H54 (cell line): ENCODE measurements at regions not wholly inside any gene's neighbourhood (a gene's known extent, or its start where the extent isn't known, plus 50 kb on each side); places are given as distances from the start of the nearest gene placed in this dataset.

ENCODE experiments used
- DNase-seq: peaks from one replicate; pipeline ENCODE4 v3.0.0; 2011; ENCODE audit warnings: low spot score, mixed read lengths; ENCODE audit not compliant: insufficient read length
- FAIRE-seq: peaks from 3 replicates; lab custom pipeline; 2011; peaks lifted over from hg19 to GRCh38; lab: Jason Lieb, UNC
- POLR2A ChIP-seq: IDR thresholded peaks from 2 replicates; pipeline ENCODE4 v1.6.1; 2011; ENCODE audit warnings: low read depth, mild to moderate bottlenecking, low read length

DNA sequence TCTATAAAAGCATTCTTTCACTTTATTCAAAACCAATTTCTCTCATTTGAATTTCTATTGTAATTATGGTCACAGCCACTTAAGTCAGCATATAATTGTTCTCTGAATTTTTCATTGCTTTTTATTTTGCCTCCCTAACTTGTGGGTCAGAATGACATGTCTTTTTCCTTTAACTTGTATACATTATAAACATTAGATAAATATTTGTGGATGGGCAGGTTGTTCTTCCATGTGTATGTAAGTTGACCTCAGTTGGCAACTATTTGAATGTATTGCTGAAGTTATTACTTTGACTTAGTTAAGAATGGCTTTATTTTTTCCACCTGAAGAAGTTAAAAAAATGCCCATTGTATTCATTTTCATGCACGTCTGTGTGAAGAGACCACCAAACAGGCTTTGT is 83.0 kb upstream of the MAP3K7 start:
- FAIRE-seq (no peak), DNase-seq (no peak)
- TF ChIP-seq POLR2A: no peak

DNA sequence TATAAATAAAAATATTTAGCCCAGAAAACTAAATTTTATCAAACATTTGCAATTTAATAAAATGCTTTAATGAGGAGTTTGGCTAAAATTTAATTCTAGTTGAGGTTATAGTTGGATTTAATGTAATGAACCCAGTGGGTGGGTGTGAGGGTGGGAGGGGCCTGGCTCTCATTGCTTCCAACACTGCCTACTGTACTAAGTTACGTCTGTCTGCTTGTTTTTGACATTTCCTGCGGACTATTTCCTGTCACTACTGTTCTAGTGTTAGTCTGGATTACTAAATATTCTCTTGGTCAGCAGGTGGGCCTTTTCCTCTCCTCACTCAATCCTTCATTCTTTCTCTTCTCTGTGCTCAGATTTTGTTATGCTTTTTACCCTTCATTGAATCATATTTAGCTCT is 82.5 kb upstream of the MAP3K7 start:
- DNase-seq: no peak
- no peak for FAIRE-seq
- no peak for TF ChIP-seq POLR2A

DNA sequence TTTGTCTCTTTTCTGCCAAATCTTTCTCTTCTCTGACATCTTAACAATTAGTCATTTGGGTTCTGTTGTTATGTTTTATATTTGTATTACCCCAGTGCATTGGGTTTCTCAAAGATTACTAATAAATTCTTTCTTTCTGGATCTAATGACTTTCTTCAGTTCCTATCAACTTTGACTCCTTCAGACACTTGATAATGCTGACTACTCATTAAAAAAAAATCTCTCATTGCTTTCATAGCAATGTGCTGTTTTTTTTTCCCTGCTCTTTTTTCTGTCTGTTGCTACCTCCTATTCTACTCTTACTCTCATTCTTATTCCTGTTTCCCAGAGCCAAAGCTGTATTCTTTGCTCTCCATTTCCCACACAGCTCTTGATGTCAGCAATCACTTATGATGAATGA is 81.3 kb upstream of the MAP3K7 start:
- TF ChIP-seq POLR2A: no peak
- no peak for FAIRE-seq
- no peak for DNase-seq

DNA sequence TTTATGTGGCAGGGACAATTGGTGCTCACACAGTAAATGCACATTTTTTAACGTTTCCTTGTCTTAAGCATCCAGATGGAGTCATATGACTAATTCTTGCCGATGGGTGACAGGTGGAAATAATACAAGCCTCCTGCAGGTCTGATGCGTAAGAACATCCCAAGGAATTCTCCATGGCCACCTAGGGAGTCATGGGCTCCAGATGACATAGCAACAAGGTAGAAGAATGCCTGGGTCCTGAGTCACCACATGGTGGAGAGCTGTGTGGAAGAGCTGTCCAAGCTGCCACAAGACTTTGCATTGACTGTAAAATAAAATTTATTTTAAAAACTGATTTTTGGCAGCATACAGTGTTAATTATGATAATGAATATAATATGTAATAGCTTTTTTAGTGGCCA is 77.0 kb upstream of the MAP3K7 start:
- no peak for FAIRE-seq
- TF ChIP-seq POLR2A: no peak
- no peak for DNase-seq

DNA sequence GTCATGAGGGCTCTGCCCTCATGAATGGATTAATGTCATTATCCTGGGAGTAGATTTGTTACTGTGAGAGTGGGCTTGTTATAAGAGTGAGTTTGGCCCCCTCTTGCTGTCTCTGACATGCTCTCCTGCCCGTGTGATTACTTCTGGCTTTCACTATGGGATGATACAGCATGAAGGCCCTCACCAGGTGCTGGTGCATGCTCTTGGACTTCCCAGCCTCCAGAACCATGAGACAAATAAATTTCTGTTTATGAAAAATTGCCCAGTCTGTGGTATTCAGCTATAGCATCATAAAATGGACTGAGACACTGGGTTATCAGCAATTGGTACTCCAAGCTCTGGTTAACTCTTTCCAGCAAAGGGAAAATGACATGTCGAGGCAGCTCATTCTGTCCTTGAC is 76.2 kb upstream of the MAP3K7 start:
- DNase-seq (no peak), FAIRE-seq (no peak)
- TF ChIP-seq POLR2A: no peak

DNA sequence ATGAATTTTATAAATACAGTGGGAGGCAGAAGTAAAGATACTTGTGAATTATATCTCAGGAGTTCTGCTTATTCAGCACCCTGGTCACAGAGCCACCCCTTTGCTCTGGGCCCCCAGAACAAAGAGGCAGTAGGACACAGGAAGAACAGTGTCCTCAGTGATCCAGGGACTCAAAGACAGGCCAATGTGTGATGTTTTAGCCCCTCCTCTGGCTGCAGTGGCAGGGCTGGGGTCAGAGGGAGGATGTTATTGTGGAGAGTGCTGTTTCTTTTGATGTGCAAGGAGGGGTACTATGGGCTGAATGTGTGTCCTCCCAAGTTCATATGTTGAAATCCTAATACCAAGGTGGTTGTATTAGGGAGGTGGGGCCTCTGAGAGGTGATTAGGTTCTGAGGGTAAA is 74.1 kb upstream of the MAP3K7 start:
- no peak for FAIRE-seq
- no peak for TF ChIP-seq POLR2A
- DNase-seq: no peak

DNA sequence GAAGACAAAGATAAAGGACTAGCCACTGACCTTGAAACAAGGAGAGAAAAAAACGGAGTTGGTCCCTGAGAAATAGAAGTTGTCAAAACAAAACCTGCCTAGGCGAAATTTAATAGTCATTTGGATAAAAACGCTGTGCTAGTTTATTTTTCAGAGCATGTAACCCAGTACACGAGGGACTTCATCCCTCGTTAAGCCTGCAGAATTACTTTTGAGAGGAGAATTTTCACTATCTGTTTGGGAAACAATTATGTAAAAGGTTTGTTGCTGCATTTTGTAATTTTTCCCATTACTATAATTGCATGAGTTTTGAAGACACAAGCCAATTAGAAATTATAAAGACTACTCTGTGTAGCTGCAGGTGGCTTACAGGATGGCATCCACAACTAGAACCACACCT is 71.6 kb upstream of the MAP3K7 start:
- DNase-seq (no peak), FAIRE-seq (no peak)
- no peak for TF ChIP-seq POLR2A

DNA sequence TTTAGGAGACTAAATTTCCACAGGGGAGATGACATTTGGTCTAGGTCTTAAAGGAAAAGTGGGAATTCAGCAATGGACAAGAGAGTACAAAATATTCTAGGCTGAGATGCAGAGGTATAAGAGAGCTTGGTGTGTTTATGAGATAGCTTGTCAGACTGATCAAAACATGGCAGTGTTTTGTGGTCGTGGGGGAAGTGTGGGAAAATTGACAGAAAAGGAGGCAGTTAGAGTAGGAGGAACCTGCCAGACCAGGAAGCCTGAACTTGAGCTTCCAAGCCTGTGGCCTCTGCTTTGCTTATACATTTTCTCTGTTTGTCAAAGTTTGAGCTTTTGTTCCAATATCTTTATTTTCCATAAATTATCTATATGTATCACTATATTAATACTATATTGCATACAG is 69.5 kb upstream of the MAP3K7 start:
- TF ChIP-seq POLR2A: no peak
- no peak for FAIRE-seq
- DNase-seq: no peak

DNA sequence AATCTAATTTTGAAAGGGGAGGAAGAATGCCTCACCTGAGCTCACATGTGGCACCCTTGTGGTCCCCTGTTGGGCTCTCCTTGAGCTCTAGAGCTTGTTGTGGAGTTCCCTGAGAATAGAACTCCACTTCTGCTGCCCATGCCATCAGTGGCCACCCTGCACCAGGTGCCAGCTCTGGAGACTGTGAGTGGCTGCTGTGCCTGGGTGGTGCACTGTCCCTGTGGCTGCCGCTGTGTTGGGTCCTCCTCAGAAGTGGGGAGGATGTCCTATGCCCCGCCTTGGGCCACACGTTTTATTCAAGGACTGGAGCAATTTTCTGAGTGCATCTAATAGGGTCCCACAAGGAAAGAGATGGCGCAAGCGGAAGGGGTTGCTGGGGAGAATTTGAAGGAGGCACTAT is 67.9 kb upstream of the MAP3K7 start:
- FAIRE-seq (no peak), DNase-seq (no peak)
- no peak for TF ChIP-seq POLR2A

DNA sequence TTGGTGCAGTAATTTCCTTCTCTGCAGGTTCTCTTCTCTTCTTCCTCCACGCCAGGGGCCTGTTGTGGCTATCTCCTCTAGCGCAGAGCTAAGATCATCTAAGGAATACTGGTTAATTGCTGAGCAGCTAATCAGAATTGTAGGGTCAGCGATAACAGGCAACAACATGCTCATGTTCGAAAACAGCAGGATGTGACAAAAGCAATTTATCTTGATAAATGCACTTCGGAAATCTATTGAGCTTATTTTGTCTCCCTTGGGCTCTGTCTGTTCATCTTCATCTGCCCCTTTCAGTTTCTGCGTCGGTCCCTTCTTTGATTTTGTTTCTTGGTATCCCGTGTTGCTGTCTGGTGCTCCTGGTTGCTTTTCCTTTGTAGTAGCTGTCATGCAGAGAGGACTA is 67.3 kb upstream of the MAP3K7 start:
- no peak for TF ChIP-seq POLR2A
- DNase-seq: no peak
- no peak for FAIRE-seq

DNA sequence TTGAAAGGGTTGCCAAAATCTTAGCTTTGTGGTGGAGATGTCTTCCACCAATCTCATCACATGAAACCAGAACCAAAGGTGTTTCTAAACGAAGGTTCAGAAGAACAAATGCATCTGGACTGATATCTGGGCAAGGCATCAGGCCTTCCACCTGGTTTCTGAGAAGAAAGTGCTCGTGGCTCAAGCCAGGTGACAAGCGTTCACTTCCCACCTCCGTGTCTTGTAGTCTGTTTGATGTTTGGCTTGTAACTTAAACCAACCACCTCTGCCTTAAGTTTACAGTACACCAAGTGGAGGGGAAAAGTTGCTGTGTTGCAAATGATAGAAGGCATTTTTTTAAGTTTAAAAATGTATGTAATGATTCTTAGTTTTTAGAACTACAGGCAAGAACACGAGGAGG is 66.9 kb upstream of the MAP3K7 start:
- no peak for DNase-seq
- no peak for TF ChIP-seq POLR2A
- no peak for FAIRE-seq

DNA sequence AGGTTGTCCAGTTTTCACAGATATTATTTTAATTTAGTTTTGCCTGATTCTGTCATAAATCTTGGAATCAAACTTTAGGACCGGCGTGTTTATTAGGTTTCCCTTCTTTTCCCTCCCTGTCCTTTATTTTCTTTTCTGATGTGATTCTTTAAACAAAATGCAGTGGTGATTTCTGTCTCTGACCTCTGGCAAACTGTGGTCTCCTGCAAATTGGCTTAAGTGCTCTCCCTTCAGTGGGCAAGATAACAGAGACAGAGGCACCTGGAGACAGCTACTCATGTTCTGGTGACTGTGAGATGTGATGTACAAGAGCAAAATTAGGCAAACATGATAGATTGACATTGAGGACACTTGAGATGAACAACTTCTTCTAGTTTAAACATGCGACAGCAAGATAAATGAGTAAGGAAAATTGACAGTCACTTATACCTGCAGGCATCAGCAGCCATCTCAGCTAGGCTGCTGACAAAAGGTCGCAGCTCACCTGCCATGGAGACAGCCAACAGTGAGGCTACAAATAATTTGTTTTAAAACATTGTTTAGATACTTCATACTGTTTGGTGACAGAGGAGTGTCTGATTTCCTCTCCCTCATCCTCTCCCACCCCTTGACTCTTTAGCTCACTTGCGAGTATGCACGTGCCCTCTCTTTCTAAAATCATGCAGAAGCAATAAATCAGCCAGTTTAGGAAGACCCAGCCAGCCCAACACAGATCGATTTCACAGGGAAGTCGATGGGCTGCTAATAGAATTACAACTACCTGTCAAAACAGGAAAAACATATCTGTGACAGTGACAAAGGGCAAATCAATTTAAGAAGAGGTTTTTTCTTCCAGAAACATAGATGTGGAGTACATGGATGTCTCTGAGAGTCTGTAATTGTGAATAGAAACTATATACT is 63.4 kb upstream of the MAP3K7 start:
- FAIRE-seq (no peak), DNase-seq (no peak)
- TF ChIP-seq POLR2A: no peak

DNA sequence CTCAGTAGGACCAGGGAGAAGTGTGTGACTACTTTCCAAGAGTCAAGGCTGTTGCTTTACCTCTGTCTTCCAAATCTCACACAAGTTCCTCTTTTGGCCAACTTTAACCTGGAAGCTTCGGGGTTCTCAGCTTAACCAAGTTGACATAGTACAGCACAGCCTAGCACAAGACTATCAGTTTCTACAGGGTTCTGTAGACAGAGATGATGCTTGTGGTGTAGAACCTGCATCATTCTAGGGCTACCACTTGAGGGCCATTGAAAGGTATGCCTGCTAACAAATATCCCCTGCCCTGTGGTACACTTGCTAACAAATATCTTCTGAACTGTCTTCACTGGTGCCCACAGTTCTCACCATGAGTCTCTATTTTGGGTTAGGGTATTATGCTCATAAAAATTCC is 62.0 kb upstream of the MAP3K7 start:
- FAIRE-seq: no peak
- no peak for DNase-seq
- TF ChIP-seq POLR2A: no peak

DNA sequence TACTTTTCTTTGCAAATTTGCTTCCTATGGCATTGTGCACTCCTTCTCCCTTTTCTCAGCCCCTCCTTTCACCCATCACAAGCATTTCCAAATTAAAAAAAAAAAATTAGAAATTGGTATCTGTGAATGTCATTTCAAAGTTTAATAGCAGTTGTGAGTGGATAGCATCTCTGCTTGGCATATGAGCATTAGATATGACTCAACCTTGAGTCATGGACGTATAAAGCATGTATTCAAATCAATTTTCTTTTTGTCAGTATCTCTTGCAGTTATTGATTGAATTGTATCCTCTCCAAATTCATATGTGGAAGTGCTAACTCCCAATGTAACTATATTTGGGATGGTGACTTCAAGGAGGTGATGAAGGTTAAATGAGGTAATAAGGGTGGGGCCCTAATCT is 60.1 kb upstream of the MAP3K7 start:
- TF ChIP-seq POLR2A: no peak
- DNase-seq (no peak), FAIRE-seq (no peak)

DNA sequence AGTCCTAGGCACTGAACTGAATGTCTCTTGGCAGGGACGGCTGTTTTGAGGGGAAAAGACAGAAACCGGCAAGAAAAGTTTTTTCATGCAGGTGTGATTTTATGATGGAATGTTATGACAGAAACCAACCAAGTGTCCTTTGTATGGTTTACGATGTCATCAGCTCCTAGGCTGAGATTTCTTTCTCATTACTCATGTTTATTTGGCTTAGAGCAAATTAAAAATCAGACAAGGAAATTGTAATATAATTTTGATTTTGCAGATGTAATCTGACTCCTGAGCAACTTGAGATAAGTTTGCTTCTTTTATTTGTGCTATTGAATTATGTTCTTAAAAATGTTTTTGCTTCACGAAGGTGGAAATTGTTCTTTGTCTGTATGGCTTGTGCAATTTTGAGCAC is 58.8 kb upstream of the MAP3K7 start:
- DNase-seq: no peak

DNA sequence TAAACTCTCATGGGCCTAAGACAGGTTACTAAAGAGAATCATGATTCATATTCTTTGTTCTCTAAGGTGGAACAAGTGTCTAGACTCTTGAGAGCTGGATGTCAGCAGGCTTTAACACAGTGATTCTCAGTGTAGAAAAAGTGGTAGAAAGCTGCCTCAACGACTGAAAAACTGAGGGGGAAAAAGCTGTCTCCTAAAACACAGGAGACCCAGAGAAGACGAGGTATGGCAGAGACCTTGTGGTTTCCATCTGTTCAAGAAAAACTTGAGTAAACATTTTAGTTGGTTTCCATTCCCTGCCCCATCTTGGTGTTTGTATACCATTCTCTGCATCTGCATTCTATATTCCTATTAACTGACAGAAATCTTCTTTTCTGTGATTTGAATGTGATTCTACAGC is 57.6 kb upstream of the MAP3K7 start:
- no peak for TF ChIP-seq POLR2A
- DNase-seq (no peak), FAIRE-seq (no peak)

More for the DNA sequence above, 58.8 kb upstream of the MAP3K7 start:
- TF ChIP-seq POLR2A: no peak
- FAIRE-seq: no peak
